GM12878 (cell line): ENCODE measurements at regions not wholly inside any gene's neighbourhood (a gene's known extent, or its start where the extent isn't known, plus 50 kb on each side); places are given as distances from the start of the nearest gene placed in this dataset.

Experiments used
- ATAC-seq: fragments of 200-7000 bp; cut with Tn5 transposase; 3 replicates; pipeline ENCODE4 v1.9.1; 2020; ENCODE audit warnings: mild to moderate bottlenecking, moderate library complexity
- BruUV-seq: library from RNA; stranded (reverse); fragments of 400-500 nt; replicated peaks from 2 replicates; lab custom pipeline; 2021; lab: Mats Ljungman, UMichigan
- CTCF ChIA-PET: fragments of 300-600 bp; sonication (Branson Sonifier 250); formaldehyde crosslinking; extraction: SDS; loops from one replicate; lab custom pipeline; 2021; ENCODE audit warnings: inconsistent platforms; lab: Yijun Ruan, JAX
- POLR2A ChIA-PET: fragments of 350-600 bp; formaldehyde crosslinking; extraction: SDS; loops from one replicate; lab custom pipeline; 2021; ENCODE audit warnings: inconsistent platforms; lab: Charles Lee
- RAD21 ChIA-PET: fragments of 300-600 bp; sonication (Branson Sonifier 250); formaldehyde crosslinking; loops from one replicate; lab custom pipeline; 2023; ENCODE audit warnings: antibody characterized with exemption; ENCODE audit not compliant: unreplicated experiment; lab: Charles Lee
- SMC1A ChIA-PET: fragments of 300-600 bp; sonication (Branson Sonifier 250); formaldehyde crosslinking; loops from one replicate; lab custom pipeline; 2023; ENCODE audit not compliant: unreplicated experiment, uncharacterized antibody; lab: Charles Lee
- DNase-seq: peaks from one replicate; pipeline ENCODE4 v3.0.0-alpha.2; 2011; ENCODE audit warnings: low read depth, low spot score
- FAIRE-seq: peaks from 3 replicates; lab custom pipeline; 2011; peaks lifted over from hg19 to GRCh38; lab: Jason Lieb, UNC
- H2AFZ ChIP-seq: 2 replicates; pipeline ENCODE4 v1.6.0; 2011; ENCODE audit warnings: low read depth, low read length, control low read depth; ENCODE audit not compliant: control insufficient read depth
- H3K27ac ChIP-seq: 2 replicates; pipeline ENCODE4 v1.5.1; 2011; ENCODE audit warnings: control low read depth; ENCODE audit not compliant: control insufficient read depth, insufficient read depth
- H3K27me3 ChIP-seq, 2 experiments: replicated peaks in 1 of 2; 2 replicates each; pipeline versions ENCODE4 v1.6.0 to v1.6.1; 2011; ENCODE audit warnings: low read length in 1 of 2; ENCODE audit not compliant: control insufficient read depth in 2 of 2, insufficient read depth in 2 of 2
- H3K36me3 ChIP-seq, 2 experiments: 2 replicates each; pipeline ENCODE4 v1.5.1; 2011; ENCODE audit warnings: low read length in 1 of 2; ENCODE audit not compliant: control insufficient read depth in 2 of 2, insufficient read depth in 2 of 2
- H3K4me1 ChIP-seq: 2 replicates; pipeline ENCODE4 v1.6.1; 2011; ENCODE audit warnings: mild to moderate bottlenecking, low read length, moderate library complexity, mixed read lengths; ENCODE audit not compliant: control insufficient read depth, insufficient read depth
- H3K4me2 ChIP-seq: 2 replicates; pipeline ENCODE4 v1.6.0; 2011; ENCODE audit warnings: control low read depth; ENCODE audit not compliant: control insufficient read depth, insufficient read depth
- H3K4me3 ChIP-seq: fragments of 200-600 bp; sonication (generic); 2 replicates; pipeline ENCODE4 v1.5.1; 2016
- H3K79me2 ChIP-seq: 2 replicates; pipeline ENCODE4 v1.6.0; 2011; ENCODE audit warnings: low read length; ENCODE audit not compliant: control insufficient read depth, insufficient read depth
- H3K9ac ChIP-seq: 2 replicates; pipeline ENCODE4 v1.8.0; 2011; ENCODE audit warnings: low read length, control low read depth, mixed read lengths; ENCODE audit not compliant: control insufficient read depth, insufficient read depth
- H3K9me3 ChIP-seq: replicated peaks from 3 replicates; pipeline ENCODE4 v1.5.1; 2011; ENCODE audit warnings: mild to moderate bottlenecking, low read length; ENCODE audit not compliant: control insufficient read depth, insufficient read depth
- H4K20me1 ChIP-seq: 2 replicates; pipeline ENCODE4 v1.6.0; 2011; ENCODE audit not compliant: control insufficient read depth, insufficient read depth
- BCL11A ChIP-seq: IDR thresholded peaks from 2 replicates; pipeline ENCODE4 v1.6.1; 2011; ENCODE audit warnings: low read depth, low read length
- GABPA ChIP-seq: IDR thresholded peaks from 2 replicates; pipeline ENCODE4 v1.6.1; 2014; ENCODE audit warnings: antibody characterized with exemption, low read depth, mild to moderate bottlenecking, inconsistent platforms
- NFYB ChIP-seq: IDR thresholded peaks from 2 replicates; pipeline ENCODE4 v1.6.1; 2011; ENCODE audit warnings: low read depth, mild to moderate bottlenecking, low read length, improper control_type of control experiment, moderate library complexity; ENCODE audit not compliant: insufficient read depth
- NR2C1 ChIP-seq: fragments of 450-650 bp; IDR thresholded peaks from 2 replicates; pipeline ENCODE4 v1.6.1; 2017; ENCODE audit warnings: antibody characterized with exemption, mild to moderate bottlenecking, moderate library complexity
- NR2C2 ChIP-seq: IDR thresholded peaks from 2 replicates; pipeline ENCODE4 v1.6.1; 2011; ENCODE audit warnings: borderline replicate concordance, low read depth; ENCODE audit not compliant: control insufficient read depth, insufficient read length
- PAX5 ChIP-seq: IDR thresholded peaks from 2 replicates; pipeline ENCODE4 v1.6.1; 2011; ENCODE audit warnings: low read depth, low read length, borderline replicate concordance
- SREBF2 ChIP-seq: IDR thresholded peaks from 2 replicates; pipeline ENCODE4 v1.6.1; 2012; ENCODE audit warnings: mild to moderate bottlenecking, low read length
- TCF3 ChIP-seq: IDR thresholded peaks from 2 replicates; pipeline ENCODE4 v1.6.1; 2012; ENCODE audit warnings: low read depth, mild to moderate bottlenecking, low read length, borderline replicate concordance; ENCODE audit not compliant: insufficient read depth
- WRNIP1 ChIP-seq: IDR thresholded peaks from 2 replicates; pipeline ENCODE4 v1.6.1; 2011; ENCODE audit warnings: low read depth, low read length, improper control_type of control experiment, borderline replicate concordance
- WGBS: methylation state at CpG from one replicate; pipeline ENCODE4 v1.1.6; 2016; ENCODE audit warnings: low lambda C conversion rate; ENCODE audit not compliant: insufficient replicate concordance, insufficient coverage; ENCODE audit errors: missing lambda C conversion rate; 5-methylcytosine and 5-hydroxymethylcytosine counted together
- in situ Hi-C: fragments of 300-500 bp; cut with MboI; formaldehyde crosslinking; loops from 9 replicates; pipeline ENCODE4 v1.14.3; 2018; ENCODE audit warnings: mixed read lengths
- intact Hi-C: fragments of 100-400 bp; cut with micrococcal nuclease; formaldehyde crosslinking; loops from one replicate; pipeline ENCODE4 v1.14.2; 2022; ENCODE audit not compliant: unreplicated experiment
- TF ChIP-seq, protein P1 (sequence below): fragments of 450-650 bp; IDR thresholded peaks from 2 replicates; pipeline ENCODE4 v1.6.1; 2017; ENCODE audit warnings: low read depth, mild to moderate bottlenecking, moderate library complexity
- TF ChIP-seq, protein P2 (sequence below): fragments of 450-650 bp; IDR thresholded peaks from 2 replicates; pipeline ENCODE4 v1.6.1; 2017; ENCODE audit warnings: mild to moderate bottlenecking, moderate library complexity

DNA sequence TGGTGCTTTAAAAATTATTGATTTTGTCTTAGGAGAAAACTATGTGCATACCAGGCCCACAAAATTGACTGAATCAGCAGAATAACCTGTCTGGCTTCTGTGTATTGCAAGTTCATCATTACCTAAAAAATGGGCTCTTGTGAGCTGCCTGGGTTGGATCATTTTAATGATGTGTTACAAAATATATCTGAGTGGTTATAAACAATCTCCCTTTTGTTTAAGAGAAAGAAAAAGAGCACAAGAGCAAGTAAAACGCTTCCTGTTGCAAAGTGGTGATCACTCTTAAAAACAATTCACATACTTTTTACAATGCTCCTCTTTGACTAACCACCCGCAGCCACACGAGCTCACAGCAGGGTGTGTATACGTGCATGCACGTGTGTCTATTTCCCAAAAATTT, 335.1 kb downstream of the HDGFL1 start:
- ChIA-PET RAD21 (no interaction called here), CTCF (interaction anchor here (1.5 kb wide), 1 partner anchor 9 kb away, joined by 3 read pairs; no protein-coding TSS in a partner anchor), SMC1A (interaction anchor here (1.4 to 1.5 kb wide), 3 partner anchors 9 to 22 kb away, joined by 3 read pairs; no protein-coding TSS in a partner anchor), POLR2A (interaction anchor here (1.2 kb wide), 1 partner anchor 12 kb away, joined by 3 read pairs; no protein-coding TSS in a partner anchor)
- DNase-seq (no peak), FAIRE-seq (no peak), ATAC-seq (no peak)
- Histone ChIP-seq H3K9ac (no peak overlapping the region), H3K36me3 (no peaks in the 10 kb centered on the region), H3K79me2 (no peaks in the 10 kb centered on the region), H4K20me1 (no peaks in the 10 kb centered on the region), H3K4me2 (no peak overlapping the region), H3K4me3 (no peak overlapping the region), H3K27ac (no peak overlapping the region), H3K4me1 (no peaks in the 10 kb centered on the region), H3K27me3 (no peaks in the 10 kb centered on the region), H2AFZ (no peak overlapping the region), H3K9me3 (no peaks in the 10 kb centered on the region)
- BruUV-seq, result no TSS peak
- intact Hi-C loops, result no loop called here
- WGBS, result 53% methylated on average over 5 of the region's 5 CpGs
- TF ChIP-seq NFYB (no peak), WRNIP1 (no peak), NR2C1 (no peak)
- in situ Hi-C loops, result no loop called here

DNA sequence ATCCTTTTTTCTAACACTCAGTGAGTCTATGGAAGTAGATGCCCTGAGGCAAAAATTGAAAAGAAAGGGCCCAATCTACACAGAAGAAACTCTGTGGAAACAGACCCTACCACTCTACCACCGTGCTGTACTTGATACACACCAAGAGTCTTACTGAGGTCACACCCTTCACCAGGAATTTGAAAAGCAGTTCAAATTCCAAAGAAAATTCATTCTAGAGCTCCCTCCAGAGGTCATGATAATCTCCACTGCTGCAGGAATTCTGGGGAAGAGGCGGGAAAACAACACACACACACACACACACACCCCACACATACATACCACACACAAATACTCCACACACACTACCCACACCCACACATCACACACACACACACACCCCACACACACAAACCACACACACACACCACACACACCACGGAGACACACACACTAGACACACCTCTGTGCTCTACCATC, 336.8 kb downstream of the HDGFL1 start:
- Histone ChIP-seq H3K4me2 (no peak overlapping the region), H2AFZ (no peak overlapping the region), H4K20me1 (no peaks in the 10 kb centered on the region), H3K27ac (no peak overlapping the region), H3K9me3 (no peaks in the 10 kb centered on the region), H3K4me1 (no peaks in the 10 kb centered on the region), H3K79me2 (no peaks in the 10 kb centered on the region), H3K9ac (no peak overlapping the region), H3K27me3 (no peaks in the 10 kb centered on the region), H3K36me3 (no peaks in the 10 kb centered on the region), H3K4me3 (no peak overlapping the region)
- FAIRE-seq (no peak), DNase-seq (no peak), ATAC-seq (no peak)
- no TSS peak for BruUV-seq
- RAD21 ChIA-PET, result interaction anchor here (0.8 to 1.4 kb wide), 3 partner anchors 19 to 60 kb away, joined by 3 to 4 read pairs (median 4); no protein-coding TSS in a partner anchor
- POLR2A ChIA-PET, result no interaction called here
- in situ Hi-C loops, result no loop called here
- intact Hi-C loops, result no loop called here
- WGBS, result 2% methylated on average over 3 of the region's 3 CpGs
- SMC1A ChIA-PET, result interaction anchor here (1.0 to 2.2 kb wide), 8 partner anchors 10 to 544 kb away, joined by 3 to 7 read pairs (median 4); no protein-coding TSS in a partner anchor
- CTCF ChIA-PET, result interaction anchor here (1.1 to 1.7 kb wide), 4 partner anchors 10 to 16 kb away, joined by 3 to 6 read pairs (median 4); no protein-coding TSS in a partner anchor
- TF ChIP-seq BCL11A (no peak), PAX5 (no peak), GABPA (no peak), TCF3 (no peak), NR2C2 (no peak), SREBF2 (no peak)
- TF ChIP-seq, protein P1, sequence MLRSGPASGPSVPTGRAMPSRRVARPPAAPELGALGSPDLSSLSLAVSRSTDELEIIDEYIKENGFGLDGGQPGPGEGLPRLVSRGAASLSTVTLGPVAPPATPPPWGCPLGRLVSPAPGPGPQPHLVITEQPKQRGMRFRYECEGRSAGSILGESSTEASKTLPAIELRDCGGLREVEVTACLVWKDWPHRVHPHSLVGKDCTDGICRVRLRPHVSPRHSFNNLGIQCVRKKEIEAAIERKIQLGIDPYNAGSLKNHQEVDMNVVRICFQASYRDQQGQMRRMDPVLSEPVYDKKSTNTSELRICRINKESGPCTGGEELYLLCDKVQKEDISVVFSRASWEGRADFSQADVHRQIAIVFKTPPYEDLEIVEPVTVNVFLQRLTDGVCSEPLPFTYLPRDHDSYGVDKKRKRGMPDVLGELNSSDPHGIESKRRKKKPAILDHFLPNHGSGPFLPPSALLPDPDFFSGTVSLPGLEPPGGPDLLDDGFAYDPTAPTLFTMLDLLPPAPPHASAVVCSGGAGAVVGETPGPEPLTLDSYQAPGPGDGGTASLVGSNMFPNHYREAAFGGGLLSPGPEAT, result no peak
- TF ChIP-seq, protein P2, sequence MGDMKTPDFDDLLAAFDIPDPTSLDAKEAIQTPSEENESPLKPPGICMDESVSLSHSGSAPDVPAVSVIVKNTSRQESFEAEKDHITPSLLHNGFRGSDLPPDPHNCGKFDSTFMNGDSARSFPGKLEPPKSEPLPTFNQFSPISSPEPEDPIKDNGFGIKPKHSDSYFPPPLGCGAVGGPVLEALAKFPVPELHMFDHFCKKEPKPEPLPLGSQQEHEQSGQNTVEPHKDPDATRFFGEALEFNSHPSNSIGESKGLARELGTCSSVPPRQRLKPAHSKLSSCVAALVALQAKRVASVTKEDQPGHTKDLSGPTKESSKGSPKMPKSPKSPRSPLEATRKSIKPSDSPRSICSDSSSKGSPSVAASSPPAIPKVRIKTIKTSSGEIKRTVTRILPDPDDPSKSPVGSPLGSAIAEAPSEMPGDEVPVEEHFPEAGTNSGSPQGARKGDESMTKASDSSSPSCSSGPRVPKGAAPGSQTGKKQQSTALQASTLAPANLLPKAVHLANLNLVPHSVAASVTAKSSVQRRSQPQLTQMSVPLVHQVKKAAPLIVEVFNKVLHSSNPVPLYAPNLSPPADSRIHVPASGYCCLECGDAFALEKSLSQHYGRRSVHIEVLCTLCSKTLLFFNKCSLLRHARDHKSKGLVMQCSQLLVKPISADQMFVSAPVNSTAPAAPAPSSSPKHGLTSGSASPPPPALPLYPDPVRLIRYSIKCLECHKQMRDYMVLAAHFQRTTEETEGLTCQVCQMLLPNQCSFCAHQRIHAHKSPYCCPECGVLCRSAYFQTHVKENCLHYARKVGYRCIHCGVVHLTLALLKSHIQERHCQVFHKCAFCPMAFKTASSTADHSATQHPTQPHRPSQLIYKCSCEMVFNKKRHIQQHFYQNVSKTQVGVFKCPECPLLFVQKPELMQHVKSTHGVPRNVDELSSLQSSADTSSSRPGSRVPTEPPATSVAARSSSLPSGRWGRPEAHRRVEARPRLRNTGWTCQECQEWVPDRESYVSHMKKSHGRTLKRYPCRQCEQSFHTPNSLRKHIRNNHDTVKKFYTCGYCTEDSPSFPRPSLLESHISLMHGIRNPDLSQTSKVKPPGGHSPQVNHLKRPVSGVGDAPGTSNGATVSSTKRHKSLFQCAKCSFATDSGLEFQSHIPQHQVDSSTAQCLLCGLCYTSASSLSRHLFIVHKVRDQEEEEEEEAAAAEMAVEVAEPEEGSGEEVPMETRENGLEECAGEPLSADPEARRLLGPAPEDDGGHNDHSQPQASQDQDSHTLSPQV, result no peak
